IPS DF 6.9 (cell line): ENCODE measurements at regions not wholly inside any gene's neighbourhood (a gene's known extent, or its start where the extent isn't known, plus 50 kb on each side); places are given as distances from the start of the nearest gene placed in this dataset.

Experiments
- DNase-seq: peaks from one replicate; pipeline ENCODE4 v3.0.0-alpha.2; 2013; ENCODE audit warnings: low read depth, low spot score
- H3K27ac ChIP-seq: one replicate; pipeline ENCODE4 v1.5.1; 2013; ENCODE audit warnings: low read length, control low read depth
- H3K27me3 ChIP-seq: 2 replicates; pipeline ENCODE4 v1.6.1; 2013; ENCODE audit warnings: mild to moderate bottlenecking, low read length; ENCODE audit not compliant: control insufficient read depth, insufficient read depth
- H3K36me3 ChIP-seq: 2 replicates; pipeline ENCODE4 v1.6.1; 2013; ENCODE audit warnings: low read length; ENCODE audit not compliant: control insufficient read depth, insufficient read depth
- H3K4me1 ChIP-seq: 2 replicates; pipeline ENCODE4 v1.6.1; 2013; ENCODE audit warnings: low read length; ENCODE audit not compliant: control insufficient read depth, insufficient read depth
- H3K4me3 ChIP-seq: 2 replicates; pipeline ENCODE4 v1.5.1; 2013; ENCODE audit warnings: mild to moderate bottlenecking, low read length
- H3K9me3 ChIP-seq: 2 replicates; pipeline ENCODE4 v1.6.1; 2013; ENCODE audit warnings: low read length, inconsistent platforms; ENCODE audit not compliant: control insufficient read depth, insufficient read depth
- WGBS: extraction: QIAGEN DNeasy Blood & Tissue Kit; methylation state at CpG from one replicate; pipeline ENCODE4 v1.1.7; 2013; ENCODE audit warnings: mixed read lengths, missing lambda C conversion rate; ENCODE audit not compliant: insufficient read length, insufficient coverage; 5-methylcytosine and 5-hydroxymethylcytosine counted together

- no peaks in the 10 kb centered on the region for H3K4me1 ChIP-seq
- no peak overlapping the region for H3K4me3 ChIP-seq
- H3K27me3 ChIP-seq: no peaks in the 10 kb centered on the region
- DNase-seq: no peak
- H3K36me3 ChIP-seq: no peaks in the 10 kb centered on the region
- H3K27ac ChIP-seq: no peak overlapping the region
- H3K9me3 ChIP-seq: no peaks in the 10 kb centered on the region
- no CpG with 5 or more reads among the region's 2 CpGs for WGBS
Observed at GRCh38 chr18:42459873-42460272, 504.8 kb downstream of the PIK3C3 start.

GRCh38 chr18:42471885-42472284, 516.9 kb downstream of the PIK3C3 start:
- no peaks in the 10 kb centered on the region for H3K9me3 ChIP-seq
- no CpG with 5 or more reads among the region's 1 CpG for WGBS
- H3K27ac ChIP-seq: no peak overlapping the region
- H3K36me3 ChIP-seq: no peaks in the 10 kb centered on the region
- no peak for DNase-seq
- H3K27me3 ChIP-seq: no peaks in the 10 kb centered on the region
- H3K4me1 ChIP-seq: no peaks in the 10 kb centered on the region
- H3K4me3 ChIP-seq: no peak overlapping the region

GRCh38 chr18:42473611-42474010, 518.6 kb downstream of the PIK3C3 start:
- no peaks in the 10 kb centered on the region for H3K4me1 ChIP-seq
- H3K4me3 ChIP-seq: no peak overlapping the region
- no peaks in the 10 kb centered on the region for H3K27me3 ChIP-seq
- DNase-seq: no peak
- no peaks in the 10 kb centered on the region for H3K9me3 ChIP-seq
- no peaks in the 10 kb centered on the region for H3K36me3 ChIP-seq
- no peak overlapping the region for H3K27ac ChIP-seq
- no CpG with 5 or more reads among the region's 6 CpGs for WGBS

- no peak overlapping the region for H3K4me3 ChIP-seq
- no peaks in the 10 kb centered on the region for H3K36me3 ChIP-seq
- H3K4me1 ChIP-seq: no peaks in the 10 kb centered on the region
Observed at GRCh38 chr18:42474577-42474976, 519.5 kb downstream of the PIK3C3 start.

GRCh38 chr18:42475157-42475556, 520.1 kb downstream of the PIK3C3 start:
- Histone ChIP-seq H3K9me3 (no peaks in the 10 kb centered on the region), H3K36me3 (no peaks in the 10 kb centered on the region), H3K27ac (no peak overlapping the region), H3K4me3 (no peak overlapping the region), H3K4me1 (no peaks in the 10 kb centered on the region), H3K27me3 (no peaks in the 10 kb centered on the region)
- no peak for DNase-seq
- WGBS: no CpG with 5 or more reads among the region's 1 CpG

More at GRCh38 chr18:42474577-42474976, 519.5 kb downstream of the PIK3C3 start:
- Histone ChIP-seq H3K27me3 (no peaks in the 10 kb centered on the region), H3K27ac (no peak overlapping the region), H3K9me3 (no peaks in the 10 kb centered on the region)
- no peak for DNase-seq

- Histone ChIP-seq H3K27me3 (no peaks in the 10 kb centered on the region; the same call in 1 of the 2 replicates), H3K9me3 (no peaks in the 10 kb centered on the region), H3K4me3 (no peak overlapping the region), H3K4me1 (no peaks in the 10 kb centered on the region), H3K27ac (no peak overlapping the region), H3K36me3 (no peaks in the 10 kb centered on the region)
- no peak for DNase-seq
Observed at GRCh38 chr18:42477267-42477666, 522.2 kb downstream of the PIK3C3 start.

- H3K27ac ChIP-seq: no peak overlapping the region
- H3K27me3 ChIP-seq: no peaks in the 10 kb centered on the region; the same call in 1 of the 2 replicates
- H3K4me1 ChIP-seq: no peaks in the 10 kb centered on the region
- no CpG with 5 or more reads among the region's 5 CpGs for WGBS
- DNase-seq: no peak
- no peak overlapping the region for H3K4me3 ChIP-seq
- no peaks in the 10 kb centered on the region for H3K9me3 ChIP-seq
- H3K36me3 ChIP-seq: no peaks in the 10 kb centered on the region
Observed at GRCh38 chr18:42480441-42480840, 525.4 kb downstream of the PIK3C3 start.

- Histone ChIP-seq H3K27me3 (no peaks in the 10 kb centered on the region; the same call in 1 of the 2 replicates), H3K27ac (no peak overlapping the region), H3K4me3 (no peak overlapping the region), H3K36me3 (no peaks in the 10 kb centered on the region), H3K9me3 (no peaks in the 10 kb centered on the region), H3K4me1 (no peaks in the 10 kb centered on the region)
- DNase-seq: no peak
Observed at GRCh38 chr18:42484648-42485047, 529.6 kb downstream of the PIK3C3 start.

GRCh38 chr18:42486271-42486670, 531.2 kb downstream of the PIK3C3 start:
- Histone ChIP-seq H3K4me3 (no peak overlapping the region), H3K9me3 (no peaks in the 10 kb centered on the region), H3K36me3 (no peaks in the 10 kb centered on the region), H3K27me3 (no peaks in the 10 kb centered on the region), H3K4me1 (no peaks in the 10 kb centered on the region), H3K27ac (no peak overlapping the region)
- DNase-seq: no peak
- no CpG with 5 or more reads among the region's 2 CpGs for WGBS

- WGBS: no CpG with 5 or more reads among the region's 3 CpGs
Observed at GRCh38 chr18:42508683-42509296, 553.8 kb downstream of the PIK3C3 start.

GRCh38 chr18:42509750-42510415, 554.8 kb downstream of the PIK3C3 start:
- Histone ChIP-seq H3K4me3 (no peak overlapping the region), H3K27ac (no peak overlapping the region), H3K4me1 (no peaks in the 10 kb centered on the region), H3K36me3 (no peaks in the 10 kb centered on the region), H3K27me3 (no peaks in the 10 kb centered on the region), H3K9me3 (no peaks in the 10 kb centered on the region)
- no CpG with 5 or more reads among the region's 1 CpG for WGBS
- DNase-seq: no peak

More at GRCh38 chr18:42508683-42509296, 553.8 kb downstream of the PIK3C3 start:
- H3K9me3 ChIP-seq: no peaks in the 10 kb centered on the region
- no peaks in the 10 kb centered on the region for H3K36me3 ChIP-seq
- DNase-seq: no peak
- H3K4me1 ChIP-seq: no peaks in the 10 kb centered on the region
- no peaks in the 10 kb centered on the region for H3K27me3 ChIP-seq
- H3K4me3 ChIP-seq: no peak overlapping the region
- no peak overlapping the region for H3K27ac ChIP-seq
